ENCODE measurements at regions not wholly inside any gene's neighbourhood (a gene's known extent, or its start where the extent isn't known, plus 50 kb on each side); places are given as distances from the start of the nearest gene placed in this dataset.

DNA sequence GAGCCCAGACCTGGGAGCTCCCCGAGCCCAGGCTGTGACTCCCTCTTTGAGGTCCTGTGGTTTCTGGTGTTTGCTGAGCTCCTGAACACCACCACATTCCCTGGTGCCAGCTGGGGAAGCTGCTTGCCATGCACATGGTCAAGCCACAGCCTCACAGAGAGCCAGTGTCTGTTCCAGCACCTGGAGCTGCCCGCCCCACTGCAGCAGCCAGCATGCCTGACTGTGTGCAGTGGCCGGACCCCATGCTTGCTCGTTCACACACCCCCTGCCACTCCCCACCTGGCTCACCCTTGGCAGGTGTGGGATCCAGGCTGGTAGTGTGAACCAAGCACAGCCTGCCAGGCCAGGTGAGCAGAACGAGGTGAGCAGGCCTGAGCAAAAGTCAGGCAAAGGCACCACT, 95.6 kb upstream of the FAM9C start:
- Histone ChIP-seq H3K27me3 (ENCODE audit: control insufficient read depth, insufficient read depth, low read length) (no peaks in the 10 kb centered on the region), H3K4me3 (ENCODE audit: low read depth, low read length) (no peak overlapping the region), H3K36me3 (ENCODE audit: control insufficient read depth, insufficient read depth, low read length) (no peaks in the 10 kb centered on the region)
- DNase-seq (ENCODE audit: low read depth) (no peak), FAIRE-seq (no peak)
- TF ChIP-seq, protein P1, sequence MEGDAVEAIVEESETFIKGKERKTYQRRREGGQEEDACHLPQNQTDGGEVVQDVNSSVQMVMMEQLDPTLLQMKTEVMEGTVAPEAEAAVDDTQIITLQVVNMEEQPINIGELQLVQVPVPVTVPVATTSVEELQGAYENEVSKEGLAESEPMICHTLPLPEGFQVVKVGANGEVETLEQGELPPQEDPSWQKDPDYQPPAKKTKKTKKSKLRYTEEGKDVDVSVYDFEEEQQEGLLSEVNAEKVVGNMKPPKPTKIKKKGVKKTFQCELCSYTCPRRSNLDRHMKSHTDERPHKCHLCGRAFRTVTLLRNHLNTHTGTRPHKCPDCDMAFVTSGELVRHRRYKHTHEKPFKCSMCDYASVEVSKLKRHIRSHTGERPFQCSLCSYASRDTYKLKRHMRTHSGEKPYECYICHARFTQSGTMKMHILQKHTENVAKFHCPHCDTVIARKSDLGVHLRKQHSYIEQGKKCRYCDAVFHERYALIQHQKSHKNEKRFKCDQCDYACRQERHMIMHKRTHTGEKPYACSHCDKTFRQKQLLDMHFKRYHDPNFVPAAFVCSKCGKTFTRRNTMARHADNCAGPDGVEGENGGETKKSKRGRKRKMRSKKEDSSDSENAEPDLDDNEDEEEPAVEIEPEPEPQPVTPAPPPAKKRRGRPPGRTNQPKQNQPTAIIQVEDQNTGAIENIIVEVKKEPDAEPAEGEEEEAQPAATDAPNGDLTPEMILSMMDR (IDR thresholded peaks at IDR 0.05; ENCODE audit: insufficient read depth, low read length, severe bottlenecking), result no peak

DNA sequence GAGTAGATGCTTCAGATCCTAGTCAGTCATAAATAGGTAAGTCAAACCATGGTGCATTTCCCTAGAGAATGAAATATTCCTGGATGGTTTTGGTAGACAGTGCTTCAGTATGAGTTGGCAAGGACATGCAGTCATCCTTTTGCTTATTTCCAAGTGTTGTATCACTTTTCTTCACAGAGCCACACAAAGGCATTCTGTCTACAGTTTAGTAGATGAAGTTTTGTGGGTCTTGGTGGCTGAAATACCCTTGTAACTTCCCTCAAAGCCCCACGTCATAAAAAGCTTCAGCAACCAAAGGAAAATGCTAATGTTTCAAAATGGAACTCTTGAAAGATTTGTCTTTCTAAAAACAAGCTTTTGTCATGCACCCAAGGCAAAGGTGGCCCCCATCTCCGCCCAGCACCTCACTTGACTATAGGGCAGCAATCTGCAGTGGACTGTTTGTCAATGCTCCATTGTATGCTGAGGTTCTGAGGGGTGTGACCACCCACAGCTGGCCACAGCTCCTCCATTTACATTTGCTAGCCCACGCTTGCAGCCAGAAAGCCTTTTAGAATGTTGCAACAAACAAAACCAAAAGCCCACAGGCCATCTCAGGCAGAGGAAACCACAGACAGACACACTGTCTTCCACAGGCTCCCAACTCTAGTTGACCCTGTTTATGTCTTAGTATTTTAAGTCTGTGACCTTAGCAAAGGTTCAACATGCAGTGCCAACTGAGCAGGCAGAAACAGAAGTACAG, 87.1 kb upstream of the FAM9C start:
- no peak for FAIRE-seq
- no peaks in the 10 kb centered on the region for H3K36me3 ChIP-seq (ENCODE audit: control insufficient read depth, insufficient read depth, low read length)

DNA sequence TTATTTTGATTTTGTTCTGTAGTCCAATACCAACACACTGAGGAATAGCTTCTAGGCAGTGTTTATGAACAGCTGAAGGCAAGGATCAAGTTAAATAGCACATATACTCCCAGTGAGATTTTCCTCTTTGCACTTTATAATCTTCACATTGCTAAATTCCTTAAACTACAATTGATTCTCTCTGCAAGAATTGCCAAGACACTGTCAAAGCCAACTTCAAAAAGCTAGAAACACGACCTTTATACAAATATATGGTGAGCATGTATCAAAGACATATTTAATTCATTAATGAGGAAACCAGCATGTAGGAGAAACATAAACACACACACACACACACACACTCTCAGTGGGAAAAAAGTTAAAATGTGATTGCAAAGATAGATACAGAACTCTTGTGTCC, 86.4 kb upstream of the FAM9C start:
- FAIRE-seq (no peak), DNase-seq (ENCODE audit: low read depth) (no peak)
- Histone ChIP-seq H3K27me3 (ENCODE audit: control insufficient read depth, insufficient read depth, low read length) (no peaks in the 10 kb centered on the region), H3K36me3 (ENCODE audit: control insufficient read depth, insufficient read depth, low read length) (no peaks in the 10 kb centered on the region), H3K4me3 (ENCODE audit: low read depth, low read length) (no peak overlapping the region)
- TF ChIP-seq, protein P1 (IDR thresholded peaks at IDR 0.05; ENCODE audit: insufficient read depth, low read length, severe bottlenecking), result no peak

More for the DNA sequence above, 87.1 kb upstream of the FAM9C start:
- DNase-seq (ENCODE audit: low read depth), result no peak
- Histone ChIP-seq H3K27me3 (ENCODE audit: control insufficient read depth, insufficient read depth, low read length) (no peaks in the 10 kb centered on the region), H3K4me3 (ENCODE audit: low read depth, low read length) (no peak overlapping the region)
- TF ChIP-seq, protein P1 (IDR thresholded peaks at IDR 0.05; ENCODE audit: insufficient read depth, low read length, severe bottlenecking), result no peak

DNA sequence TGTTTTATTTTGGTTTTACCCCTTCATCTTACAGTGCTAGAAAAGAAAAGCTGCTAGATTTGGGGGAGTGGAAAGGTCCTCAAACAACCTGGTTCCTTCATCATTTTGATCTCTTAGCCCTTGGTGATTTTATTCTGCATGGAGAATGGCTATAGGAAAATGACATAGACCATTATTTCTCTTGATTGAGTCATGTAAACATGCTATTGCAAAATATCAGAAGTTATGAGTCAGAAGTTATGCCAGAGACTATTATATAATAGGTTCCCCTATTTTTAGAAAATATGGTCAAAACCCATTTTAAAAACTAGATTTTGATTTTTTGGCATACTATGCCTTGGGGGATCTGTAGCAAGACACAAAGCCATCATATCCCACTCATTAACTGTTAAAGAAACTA, 83.7 kb upstream of the FAM9C start:
- TF ChIP-seq, protein P1 (IDR thresholded peaks at IDR 0.05; ENCODE audit: insufficient read depth, low read length, severe bottlenecking), result no peak
- Histone ChIP-seq H3K36me3 (ENCODE audit: control insufficient read depth, insufficient read depth, low read length) (no peaks in the 10 kb centered on the region), H3K27me3 (ENCODE audit: control insufficient read depth, insufficient read depth, low read length) (no peaks in the 10 kb centered on the region), H3K4me3 (ENCODE audit: low read depth, low read length) (no peak overlapping the region)
- DNase-seq (ENCODE audit: low read depth) (peak; percentile 64), FAIRE-seq (no peak)

DNA sequence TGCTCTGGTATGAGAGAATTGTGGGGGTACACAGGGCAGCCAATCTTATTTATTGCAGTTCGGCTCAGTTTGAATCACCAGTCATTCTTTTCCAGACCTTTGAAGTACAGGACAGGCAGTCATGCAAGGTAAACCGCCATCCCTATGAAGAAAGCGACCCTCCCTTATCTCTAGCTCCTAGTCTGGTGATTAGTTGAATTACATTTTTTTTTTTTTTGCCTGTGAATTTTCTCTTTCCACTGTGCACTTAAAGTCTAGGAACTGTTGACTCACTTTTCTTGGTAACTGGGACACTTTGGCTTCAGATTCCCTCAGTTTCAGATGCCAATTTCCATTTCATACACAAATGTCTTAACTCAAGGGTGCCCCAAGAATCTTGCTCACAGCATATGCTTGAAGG, 82.4 kb upstream of the FAM9C start:
- Histone ChIP-seq H3K27me3 (ENCODE audit: control insufficient read depth, insufficient read depth, low read length) (no peaks in the 10 kb centered on the region), H3K4me3 (ENCODE audit: low read depth, low read length) (no peak overlapping the region), H3K36me3 (ENCODE audit: control insufficient read depth, insufficient read depth, low read length) (no peaks in the 10 kb centered on the region)
- DNase-seq (ENCODE audit: low read depth) (no peak), FAIRE-seq (no peak)
- TF ChIP-seq, protein P1 (IDR thresholded peaks at IDR 0.05; ENCODE audit: insufficient read depth, low read length, severe bottlenecking), result no peak

DNA sequence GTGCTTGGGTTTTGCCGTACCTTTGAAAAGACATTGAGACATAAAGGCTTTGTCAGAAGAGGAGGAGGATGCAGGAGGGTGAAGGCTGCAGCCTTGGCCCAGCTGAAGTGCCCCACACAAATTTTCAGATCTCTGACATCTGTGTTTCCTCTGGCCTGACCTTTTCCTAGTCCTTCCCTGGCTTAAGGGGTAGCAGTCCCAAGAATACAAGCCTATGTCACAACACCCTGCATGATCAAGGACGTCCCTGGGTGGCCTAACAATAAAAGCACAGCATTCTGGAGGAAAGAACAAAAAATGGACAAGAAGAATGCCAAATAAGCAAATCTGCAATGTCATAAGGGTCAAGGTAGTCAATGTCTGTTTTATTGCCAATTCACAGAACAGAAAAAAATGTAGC, 80.8 kb upstream of the FAM9C start:
- no peak for DNase-seq (ENCODE audit: low read depth)
- no peak for FAIRE-seq
- Histone ChIP-seq H3K27me3 (ENCODE audit: control insufficient read depth, insufficient read depth, low read length) (no peaks in the 10 kb centered on the region), H3K4me3 (ENCODE audit: low read depth, low read length) (no peak overlapping the region), H3K36me3 (ENCODE audit: control insufficient read depth, insufficient read depth, low read length) (no peaks in the 10 kb centered on the region)
- TF ChIP-seq, protein P1 (IDR thresholded peaks at IDR 0.05; ENCODE audit: insufficient read depth, low read length, severe bottlenecking), result no peak
